ENCODE measurements at regions not wholly inside any gene's neighbourhood (a gene's known extent, or its start where the extent isn't known, plus 50 kb on each side); places are given as distances from the start of the nearest gene placed in this dataset.
A peak's percentile ranks its signal among the peaks of the same experiment; 100 is the strongest.
"Not testable (repeated sequence)": the region's sequence is repeated elsewhere in the genome, so short reads cannot be mapped to it uniquely, and the experiment has no call there.

- H3K27me3 ChIP-seq (ENCODE audit: insufficient read depth, low read depth, severe bottlenecking): no peaks in the 10 kb centered on the region
- peak; percentile 39 for DNase-seq
- peak overlapping the region; percentile 58 for H3K27ac ChIP-seq
- peaks cover 2% of the 10 kb centered on the region for H3K9me3 ChIP-seq (ENCODE audit: severe bottlenecking)
- no peak overlapping the region; the same call in 1 of the 2 replicates for H3K4me3 ChIP-seq (ENCODE audit: low read depth, low read length)
- no peak for TF ChIP-seq CTCF (IDR thresholded peaks at IDR 0.05; ENCODE audit: low read depth, low read length)
- H3K36me3 ChIP-seq: no peaks in the 10 kb centered on the region
Measured at GRCh38 chr11:114949614-114950351, 271.5 kb downstream of the NXPE2 start.

GRCh38 chr11:114953039-114953438 lies 274.7 kb downstream of the NXPE2 start:
- no peak overlapping the region for H3K4me3 ChIP-seq (ENCODE audit: low read depth, low read length)

GRCh38 chr11:114955923-114956322 lies 277.6 kb downstream of the NXPE2 start:
- no peak for TF ChIP-seq CTCF (IDR thresholded peaks at IDR 0.05; ENCODE audit: low read depth, low read length)
- H3K27ac ChIP-seq: no peak overlapping the region
- no peaks in the 10 kb centered on the region for H3K36me3 ChIP-seq
- DNase-seq: no peak
- H3K4me3 ChIP-seq (ENCODE audit: low read depth, low read length): no peak overlapping the region
- H3K9me3 ChIP-seq (ENCODE audit: severe bottlenecking): no peaks in the 10 kb centered on the region
- no peaks in the 10 kb centered on the region for H3K27me3 ChIP-seq (ENCODE audit: insufficient read depth, low read depth, severe bottlenecking)

More at GRCh38 chr11:114953039-114953438, 274.7 kb downstream of the NXPE2 start:
- H3K27ac ChIP-seq: no peak overlapping the region
- peak; percentile 34 for DNase-seq
- no peaks in the 10 kb centered on the region for H3K36me3 ChIP-seq
- peak; percentile 68 for TF ChIP-seq CTCF (IDR thresholded peaks at IDR 0.05; ENCODE audit: low read depth, low read length)
- H3K9me3 ChIP-seq (ENCODE audit: severe bottlenecking): no peaks in the 10 kb centered on the region
- H3K27me3 ChIP-seq (ENCODE audit: insufficient read depth, low read depth, severe bottlenecking): no peaks in the 10 kb centered on the region

GRCh38 chr11:114956566-114956965 lies 278.2 kb downstream of the NXPE2 start:
- no peak for DNase-seq
- Histone ChIP-seq H3K27ac (no peak overlapping the region), H3K9me3 (ENCODE audit: severe bottlenecking) (no peaks in the 10 kb centered on the region), H3K27me3 (ENCODE audit: insufficient read depth, low read depth, severe bottlenecking) (no peaks in the 10 kb centered on the region), H3K4me3 (ENCODE audit: low read depth, low read length) (no peak overlapping the region), H3K36me3 (no peaks in the 10 kb centered on the region)
- TF ChIP-seq CTCF (IDR thresholded peaks at IDR 0.05; ENCODE audit: low read depth, low read length): no peak

GRCh38 chr11:114959953-114960505 lies 281.7 kb downstream of the NXPE2 start:
- no peak for TF ChIP-seq CTCF (IDR thresholded peaks at IDR 0.05; ENCODE audit: low read depth, low read length)
- H3K9me3 ChIP-seq (ENCODE audit: severe bottlenecking): no peaks in the 10 kb centered on the region
- DNase-seq: no peak
- H3K27ac ChIP-seq: no peak overlapping the region
- H3K36me3 ChIP-seq: no peaks in the 10 kb centered on the region
- no peak overlapping the region for H3K4me3 ChIP-seq (ENCODE audit: low read depth, low read length)
- H3K27me3 ChIP-seq (ENCODE audit: insufficient read depth, low read depth, severe bottlenecking): no peaks in the 10 kb centered on the region

- not testable (repeated sequence) for DNase-seq; H3K4me3 ChIP-seq (ENCODE audit: low read depth, low read length); H3K9me3 ChIP-seq (ENCODE audit: severe bottlenecking); H3K27me3 ChIP-seq (ENCODE audit: insufficient read depth, low read depth, severe bottlenecking); H3K27ac ChIP-seq; H3K36me3 ChIP-seq
Measured at GRCh38 chr11:114960819-114961218, 282.5 kb downstream of the NXPE2 start.

All from WERI-Rb-1 (cell line).